DMS53 (cell line): ENCODE measurements at regions not wholly inside any gene's neighbourhood (a gene's known extent, or its start where the extent isn't known, plus 50 kb on each side); places are given as distances from the start of the nearest gene placed in this dataset.

ENCODE experiments used
- DNase-seq: peaks from one replicate; lab custom pipeline; 2025; lab: John Stamatoyannopoulos, UW

- DNase-seq, result no peak
These were observed 407.6 kb upstream of the BOD1L1 start for GRCh38 chr4:14035076-14035475.

- no peak for DNase-seq
These were observed 415.7 kb upstream of the BOD1L1 start for GRCh38 chr4:14043203-14043602.

- no peak for DNase-seq
These were observed 419.1 kb upstream of the BOD1L1 start for GRCh38 chr4:14046642-14047041.

GRCh38 chr4:14047840-14048239 is 420.3 kb upstream of the BOD1L1 start:
- DNase-seq, result no peak

GRCh38 chr4:14049946-14050345 is 422.4 kb upstream of the BOD1L1 start:
- DNase-seq, result no peak

- no peak for DNase-seq
These were observed 425.8 kb upstream of the BOD1L1 start for GRCh38 chr4:14053291-14053690.

GRCh38 chr4:14054391-14054790 is 426.9 kb upstream of the BOD1L1 start:
- no peak for DNase-seq

GRCh38 chr4:14059006-14059405 is 431.5 kb upstream of the BOD1L1 start:
- no peak for DNase-seq

- DNase-seq, result peak; percentile 32
These were observed 437.5 kb upstream of the BOD1L1 start for GRCh38 chr4:14064984-14065383.

- DNase-seq, result peak; percentile 89
These were observed 437.9 kb upstream of the BOD1L1 start for GRCh38 chr4:14065406-14065805.

GRCh38 chr4:14066979-14067378 is 439.5 kb upstream of the BOD1L1 start:
- no peak for DNase-seq

GRCh38 chr4:14069886-14070285 is 442.4 kb upstream of the BOD1L1 start:
- peak; percentile 31 for DNase-seq

GRCh38 chr4:14070289-14070880 is 442.9 kb upstream of the BOD1L1 start:
- DNase-seq, result no peak

GRCh38 chr4:14072506-14072905 is 445.0 kb upstream of the BOD1L1 start:
- no peak for DNase-seq

GRCh38 chr4:14076776-14077175 is 449.3 kb upstream of the BOD1L1 start:
- no peak for DNase-seq

GRCh38 chr4:14078326-14078725 is 450.8 kb upstream of the BOD1L1 start:
- no peak for DNase-seq

GRCh38 chr4:14079601-14080000 is 452.1 kb upstream of the BOD1L1 start:
- DNase-seq, result no peak

GRCh38 chr4:14083150-14083549 is 455.6 kb upstream of the BOD1L1 start:
- DNase-seq, result no peak

- DNase-seq, result no peak
These were observed 457.1 kb upstream of the BOD1L1 start for GRCh38 chr4:14084598-14084997.

- DNase-seq, result no peak
These were observed 459.9 kb upstream of the BOD1L1 start for GRCh38 chr4:14087459-14087858.

GRCh38 chr4:14087921-14088320 is 460.4 kb upstream of the BOD1L1 start:
- DNase-seq, result no peak

GRCh38 chr4:14091531-14091930 is 464.0 kb upstream of the BOD1L1 start:
- no peak for DNase-seq

- no peak for DNase-seq
These were observed 464.4 kb upstream of the BOD1L1 start for GRCh38 chr4:14091966-14092365.

- DNase-seq, result no peak
These were observed 465.2 kb upstream of the BOD1L1 start for GRCh38 chr4:14092741-14093140.

- no peak for DNase-seq
These were observed 468.3 kb upstream of the BOD1L1 start for GRCh38 chr4:14095831-14096230.
